KOPT-K1 (cell line): ENCODE measurements at regions not wholly inside any gene's neighbourhood (a gene's known extent, or its start where the extent isn't known, plus 50 kb on each side); places are given as distances from the start of the nearest gene placed in this dataset.

Experiments used
- H3K27ac ChIP-seq: fragments of 200-600 bp; sonication (generic); 2 replicates; pipeline ENCODE4 v1.5.1; 2016; ENCODE audit warnings: antibody characterized with exemption, mild to moderate bottlenecking, low read depth, low read length; ENCODE audit not compliant: poor library complexity, severe bottlenecking
- H3K36me3 ChIP-seq: fragments of 200-600 bp; sonication (generic); 2 replicates; pipeline ENCODE4 v1.5.1; 2017; ENCODE audit warnings: antibody characterized with exemption, mild to moderate bottlenecking, low read length, moderate library complexity; ENCODE audit not compliant: insufficient read depth
- H3K9me3 ChIP-seq: fragments of 200-600 bp; sonication (generic); 2 replicates; pipeline ENCODE4 v1.5.1; 2017; ENCODE audit warnings: antibody characterized with exemption, low read length, mild to moderate bottlenecking; ENCODE audit not compliant: insufficient read depth, poor library complexity, severe bottlenecking

- H3K27ac ChIP-seq, result no peak overlapping the region
- no peaks in the 10 kb centered on the region for H3K9me3 ChIP-seq
- no peaks in the 10 kb centered on the region for H3K36me3 ChIP-seq
These were observed 674.2 kb downstream of the TBL1XR1 start for GRCh38 chr3:176523114-176523513.

GRCh38 chr3:176522436-176522835 is 674.8 kb downstream of the TBL1XR1 start:
- Histone ChIP-seq H3K36me3 (no peaks in the 10 kb centered on the region), H3K27ac (no peak overlapping the region), H3K9me3 (no peaks in the 10 kb centered on the region)

- H3K27ac ChIP-seq, result no peak overlapping the region
- H3K36me3 ChIP-seq, result no peaks in the 10 kb centered on the region
- no peaks in the 10 kb centered on the region for H3K9me3 ChIP-seq
These were observed 675.6 kb downstream of the TBL1XR1 start for GRCh38 chr3:176521531-176522175.

- no peaks in the 10 kb centered on the region for H3K9me3 ChIP-seq
- H3K36me3 ChIP-seq, result no peaks in the 10 kb centered on the region
- H3K27ac ChIP-seq, result no peak overlapping the region
These were observed 683.0 kb downstream of the TBL1XR1 start for GRCh38 chr3:176514297-176514696.

- Histone ChIP-seq H3K36me3 (no peaks in the 10 kb centered on the region), H3K27ac (no peak overlapping the region), H3K9me3 (no peaks in the 10 kb centered on the region)
These were observed 683.7 kb downstream of the TBL1XR1 start for GRCh38 chr3:176513604-176514003.

GRCh38 chr3:176512037-176512436 is 685.2 kb downstream of the TBL1XR1 start:
- Histone ChIP-seq H3K36me3 (no peaks in the 10 kb centered on the region), H3K9me3 (no peaks in the 10 kb centered on the region), H3K27ac (no peak overlapping the region)

- Histone ChIP-seq H3K27ac (no peak overlapping the region), H3K9me3 (no peaks in the 10 kb centered on the region), H3K36me3 (no peaks in the 10 kb centered on the region)
These were observed 687.2 kb downstream of the TBL1XR1 start for GRCh38 chr3:176510097-176510496.

GRCh38 chr3:176505878-176506621 is 691.2 kb downstream of the TBL1XR1 start:
- no peaks in the 10 kb centered on the region for H3K36me3 ChIP-seq
- no peak overlapping the region for H3K27ac ChIP-seq
- no peaks in the 10 kb centered on the region for H3K9me3 ChIP-seq

- Histone ChIP-seq H3K36me3 (no peaks in the 10 kb centered on the region), H3K9me3 (no peaks in the 10 kb centered on the region), H3K27ac (no peak overlapping the region)
These were observed 706.2 kb downstream of the TBL1XR1 start for GRCh38 chr3:176491084-176491483.

GRCh38 chr3:176490357-176490756 is 706.9 kb downstream of the TBL1XR1 start:
- H3K36me3 ChIP-seq, result no peaks in the 10 kb centered on the region
- no peaks in the 10 kb centered on the region for H3K9me3 ChIP-seq
- no peak overlapping the region for H3K27ac ChIP-seq

- H3K36me3 ChIP-seq, result no peaks in the 10 kb centered on the region
These were observed 718.0 kb downstream of the TBL1XR1 start for GRCh38 chr3:176479248-176479647.

GRCh38 chr3:176469694-176470205 is 727.5 kb downstream of the TBL1XR1 start:
- H3K27ac ChIP-seq, result no peak overlapping the region
- H3K9me3 ChIP-seq, result no peaks in the 10 kb centered on the region
- no peaks in the 10 kb centered on the region for H3K36me3 ChIP-seq

More at GRCh38 chr3:176479248-176479647, 718.0 kb downstream of the TBL1XR1 start:
- H3K27ac ChIP-seq, result no peak overlapping the region
- H3K9me3 ChIP-seq, result no peaks in the 10 kb centered on the region

GRCh38 chr3:176463610-176464009 is 733.7 kb downstream of the TBL1XR1 start:
- Histone ChIP-seq H3K36me3 (no peaks in the 10 kb centered on the region), H3K27ac (no peak overlapping the region), H3K9me3 (no peaks in the 10 kb centered on the region)

GRCh38 chr3:176447369-176447768 is 749.9 kb downstream of the TBL1XR1 start:
- H3K36me3 ChIP-seq, result no peaks in the 10 kb centered on the region
- H3K9me3 ChIP-seq, result no peaks in the 10 kb centered on the region

GRCh38 chr3:176442326-176442725 is 755.0 kb downstream of the TBL1XR1 start:
- Histone ChIP-seq H3K27ac (no peak overlapping the region), H3K36me3 (no peaks in the 10 kb centered on the region), H3K9me3 (no peaks in the 10 kb centered on the region)

More at GRCh38 chr3:176447369-176447768, 749.9 kb downstream of the TBL1XR1 start:
- no peak overlapping the region for H3K27ac ChIP-seq

GRCh38 chr3:176439729-176440128 is 757.6 kb downstream of the TBL1XR1 start:
- no peaks in the 10 kb centered on the region for H3K9me3 ChIP-seq
- no peak overlapping the region for H3K27ac ChIP-seq

More at GRCh38 chr3:176439729-176440128, 757.6 kb downstream of the TBL1XR1 start:
- no peaks in the 10 kb centered on the region for H3K36me3 ChIP-seq
